ENCODE measurements at regions not wholly inside any gene's neighbourhood (a gene's known extent, or its start where the extent isn't known, plus 50 kb on each side); places are given as distances from the start of the nearest gene placed in this dataset.

GRCh38 chr2:163887182-163887581, 151.4 kb upstream of the FIGN start:
- DNase-seq, result no peak
- no peaks in the 10 kb centered on the region for H3K4me1 ChIP-seq
- no peaks in the 10 kb centered on the region for H3K9me3 ChIP-seq
- H3K36me3 ChIP-seq (ENCODE audit: insufficient read depth in 1 of 2, low read depth in 1 of 2), result no peaks in the 10 kb centered on the region
- no peak for TF ChIP-seq CTCF (IDR thresholded peaks at IDR 0.05)
- no peak overlapping the region for H3K4me3 ChIP-seq
- intact Hi-C loops (cut with DNase I), result no loop called here
- H3K27me3 ChIP-seq (ENCODE audit: insufficient read depth in 3 of 3, low read length in 2 of 3), result no peaks in the 10 kb centered on the region
- no peak for ATAC-seq
- no peak overlapping the region for H3K27ac ChIP-seq

- Histone ChIP-seq H3K27me3 (ENCODE audit: insufficient read depth in 3 of 3, low read length in 2 of 3) (no peaks in the 10 kb centered on the region), H3K4me3 (no peak overlapping the region), H3K36me3 (ENCODE audit: insufficient read depth in 1 of 2, low read depth in 1 of 2) (no peaks in the 10 kb centered on the region), H3K4me1 (no peaks in the 10 kb centered on the region), H3K9me3 (no peaks in the 10 kb centered on the region), H3K27ac (no peak overlapping the region)
- intact Hi-C loops (cut with DNase I), result no loop called here
- ATAC-seq (peak in 3 of 4 donors; percentile 38 to 53 (median 48)), DNase-seq (peak; percentile 9 to 52)
- TF ChIP-seq CTCF (IDR thresholded peaks at IDR 0.05), result no peak
- 51 to 75% (median 58%) methylated on average over 10 of the region's 10 CpGs for WGBS, 3 donors
These were observed 148.6 kb upstream of the FIGN start for GRCh38 chr2:163884416-163884815.

GRCh38 chr2:163878718-163879117, 142.9 kb upstream of the FIGN start:
- Histone ChIP-seq H3K27me3 (ENCODE audit: insufficient read depth in 3 of 3, low read length in 2 of 3) (no peaks in the 10 kb centered on the region), H3K36me3 (ENCODE audit: insufficient read depth in 1 of 2, low read depth in 1 of 2) (no peaks in the 10 kb centered on the region), H3K4me3 (no peak overlapping the region), H3K9me3 (no peaks in the 10 kb centered on the region), H3K4me1 (no peaks in the 10 kb centered on the region), H3K27ac (no peak overlapping the region)
- ATAC-seq (peak in 1 of 4 donors; percentile 35), DNase-seq (peak in 1 of 2 donors; percentile 7)
- peak; percentile 29 for TF ChIP-seq CTCF (IDR thresholded peaks at IDR 0.05)
- intact Hi-C loops (cut with DNase I), result no loop called here
- 70 to 75% (median 71%) methylated on average over 4 of the region's 4 CpGs for WGBS, 3 donors

- H3K4me1 ChIP-seq, result no peaks in the 10 kb centered on the region
- H3K27ac ChIP-seq, result no peak overlapping the region
- intact Hi-C loops (cut with DNase I), result no loop called here
- DNase-seq (no peak), ATAC-seq (no peak)
- WGBS, 3 donors, result 2 to 11% (median 10%) methylated on average over 3 of the region's 3 CpGs
- H3K36me3 ChIP-seq (ENCODE audit: insufficient read depth in 1 of 2, low read depth in 1 of 2), result no peaks in the 10 kb centered on the region
- H3K9me3 ChIP-seq, result no peaks in the 10 kb centered on the region
- no peak overlapping the region for H3K4me3 ChIP-seq
- H3K27me3 ChIP-seq (ENCODE audit: insufficient read depth in 3 of 3, low read length in 2 of 3), result no peaks in the 10 kb centered on the region
- TF ChIP-seq CTCF (IDR thresholded peaks at IDR 0.05), result no peak
These were observed 141.5 kb upstream of the FIGN start for GRCh38 chr2:163877316-163877715.

GRCh38 chr2:163863073-163863472, 127.3 kb upstream of the FIGN start:
- Histone ChIP-seq H3K4me1 (no peaks in the 10 kb centered on the region), H3K9me3 (no peaks in the 10 kb centered on the region), H3K27me3 (ENCODE audit: insufficient read depth in 3 of 3, low read length in 2 of 3) (no peaks in the 10 kb centered on the region), H3K4me3 (no peak overlapping the region), H3K36me3 (ENCODE audit: insufficient read depth in 1 of 2, low read depth in 1 of 2) (no peaks in the 10 kb centered on the region), H3K27ac (no peak overlapping the region)
- 87 to 98% (median 89%) methylated on average over 3 of the region's 3 CpGs for WGBS, 3 donors
- no peak for DNase-seq
- intact Hi-C loops (cut with DNase I), result no loop called here
- ATAC-seq, result no peak
- no peak for TF ChIP-seq CTCF (IDR thresholded peaks at IDR 0.05)

All from psoas muscle (tissue), 7 donors.